Brain microvascular endothelial cell (primary cell): ENCODE measurements at regions not wholly inside any gene's neighbourhood (a gene's known extent, or its start where the extent isn't known, plus 50 kb on each side); places are given as distances from the start of the nearest gene placed in this dataset.

ENCODE experiments used
- DNase-seq: peaks from one replicate; pipeline ENCODE4 v3.0.0-alpha.2; 2020
- H3K27ac ChIP-seq: fragments of 250-450 bp; sonication (Bioruptor Pico); 2 replicates; pipeline ENCODE4 v1.5.1; 2020; ENCODE audit warnings: mild to moderate bottlenecking, moderate library complexity
- H3K27me3 ChIP-seq: fragments of 250-450 bp; sonication (Bioruptor Pico); replicated peaks from 2 replicates; pipeline ENCODE4 v1.5.1; 2020; ENCODE audit warnings: mild to moderate bottlenecking
- H3K36me3 ChIP-seq: fragments of 250-450 bp; sonication (Bioruptor Pico); replicated peaks from 2 replicates; pipeline ENCODE4 v1.5.1; 2020; ENCODE audit warnings: mild to moderate bottlenecking
- H3K4me3 ChIP-seq: 2 replicates; pipeline ENCODE4 v1.5.1; 2011; ENCODE audit warnings: low read depth, mild to moderate bottlenecking, control low read depth, low read length, moderate library complexity
- CTCF ChIP-seq: IDR thresholded peaks from 2 replicates; pipeline ENCODE4 v1.5.1; 2011; ENCODE audit warnings: low read depth, mild to moderate bottlenecking, moderate library complexity, low read length, control low read depth, inconsistent platforms; ENCODE audit errors: missing control alignments
- in situ Hi-C: cut with HindIII; loops from 2 replicates; pipeline ENCODE4 v1.10.0; 2017; ENCODE audit warnings: low sequenced_read_pairs, low pct_ligation_motif_present

DNA sequence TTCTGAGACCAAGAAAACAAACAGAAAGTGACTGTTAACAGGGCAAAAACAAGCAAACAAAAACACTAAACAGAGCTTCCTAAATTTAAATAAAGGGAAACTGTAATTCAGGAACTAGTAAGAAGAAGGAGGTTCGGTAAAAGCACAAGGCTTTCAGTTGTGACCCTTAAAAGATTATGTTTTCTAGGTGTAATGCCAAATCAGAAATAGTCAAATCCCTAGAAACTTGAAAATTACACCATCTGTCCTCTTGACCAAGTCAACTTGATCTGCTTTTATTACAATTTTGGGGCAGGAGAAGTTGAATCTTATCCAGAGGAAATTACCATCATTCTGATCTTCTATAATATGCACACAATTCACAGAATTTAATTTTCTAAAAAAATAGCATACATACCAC, 754.0 kb upstream of the ADGRL4 start:
- no peaks in the 10 kb centered on the region for H3K27me3 ChIP-seq
- in situ Hi-C loops: no loop called here
- H3K27ac ChIP-seq: no peak overlapping the region
- no peak for DNase-seq
- no peaks in the 10 kb centered on the region for H3K36me3 ChIP-seq
- no peak overlapping the region for H3K4me3 ChIP-seq
- TF ChIP-seq CTCF: no peak

DNA sequence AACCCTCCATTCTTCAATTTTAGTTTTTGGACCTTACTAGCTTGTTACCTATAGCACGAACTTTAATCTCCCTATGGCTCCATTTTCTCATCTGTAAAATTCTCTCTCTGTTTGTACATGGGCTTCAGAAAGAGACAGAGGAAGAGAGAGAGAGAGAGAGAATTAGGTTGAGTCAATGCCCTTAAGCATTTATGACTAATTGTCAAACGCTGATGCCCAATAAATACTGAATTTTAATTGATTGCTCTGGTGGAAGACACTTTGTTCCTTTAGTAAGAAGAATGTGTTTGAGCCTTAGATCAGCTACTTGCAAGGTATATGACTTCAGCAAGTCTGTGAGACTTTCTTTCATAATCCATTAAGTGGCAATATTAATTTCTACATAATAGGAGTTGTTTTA, 743.1 kb upstream of the ADGRL4 start:
- no peak for DNase-seq
- Histone ChIP-seq H3K27ac (no peak overlapping the region), H3K4me3 (no peak overlapping the region), H3K36me3 (no peaks in the 10 kb centered on the region), H3K27me3 (no peaks in the 10 kb centered on the region)
- TF ChIP-seq CTCF: no peak
- in situ Hi-C loops: no loop called here

DNA sequence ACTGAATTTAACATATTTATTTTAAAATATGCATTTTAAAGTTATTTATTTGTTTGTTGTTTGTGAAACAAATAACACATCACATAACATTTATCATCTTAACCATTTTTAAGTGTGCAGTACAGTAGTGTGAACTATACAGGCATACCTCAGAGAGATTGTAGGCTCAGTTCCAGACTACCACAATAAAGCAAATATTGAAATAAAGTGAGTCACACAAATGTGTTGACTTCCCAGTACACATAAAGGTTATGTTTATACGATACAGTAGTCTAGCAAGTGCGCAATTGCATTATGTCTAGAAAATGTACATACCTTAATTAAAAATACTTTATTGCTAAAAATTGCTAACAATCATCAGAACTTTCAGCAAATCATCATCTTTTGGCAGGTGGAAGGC, 739.4 kb upstream of the ADGRL4 start:
- no peak for DNase-seq
- Histone ChIP-seq H3K27ac (no peak overlapping the region), H3K36me3 (no peaks in the 10 kb centered on the region), H3K27me3 (no peaks in the 10 kb centered on the region), H3K4me3 (no peak overlapping the region)
- in situ Hi-C loops: no loop called here
- TF ChIP-seq CTCF: no peak

DNA sequence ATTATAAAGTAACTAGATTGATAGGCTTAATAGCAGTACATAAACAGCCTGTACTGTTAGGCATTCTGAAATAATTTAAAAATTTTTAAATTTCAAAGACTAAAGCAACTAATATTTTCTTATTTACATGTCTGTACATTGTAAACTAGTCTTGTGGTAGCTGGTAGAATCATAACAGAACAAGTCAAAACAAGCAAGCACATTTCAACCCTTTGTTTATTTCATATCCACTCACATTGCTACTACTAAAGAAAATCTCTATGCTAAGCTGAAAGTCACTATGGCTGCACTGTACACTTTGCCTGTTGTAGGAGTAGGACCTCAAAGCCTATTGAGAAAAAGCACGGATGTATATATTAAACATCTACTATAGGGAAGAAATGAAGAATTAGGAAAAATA, 738.2 kb upstream of the ADGRL4 start:
- no peak for DNase-seq
- Histone ChIP-seq H3K27ac (no peak overlapping the region), H3K36me3 (no peaks in the 10 kb centered on the region), H3K27me3 (no peaks in the 10 kb centered on the region), H3K4me3 (no peak overlapping the region)
- no peak for TF ChIP-seq CTCF
- in situ Hi-C loops: no loop called here

GRCh38 chr1:79741720-79742421, 735.3 kb upstream of the ADGRL4 start:
- no peak for DNase-seq
- in situ Hi-C loops: no loop called here

More at GRCh38 chr1:79741720-79742421, 735.3 kb upstream of the ADGRL4 start:
- H3K36me3 ChIP-seq: no peaks in the 10 kb centered on the region
- no peaks in the 10 kb centered on the region for H3K27me3 ChIP-seq
- no peak overlapping the region for H3K27ac ChIP-seq
- no peak for TF ChIP-seq CTCF
- no peak overlapping the region for H3K4me3 ChIP-seq
